ENCODE measurements at regions not wholly inside any gene's neighbourhood (a gene's known extent, or its start where the extent isn't known, plus 50 kb on each side); places are given as distances from the start of the nearest gene placed in this dataset.

GRCh38 chr2:144643537-144644336 lies 123.8 kb upstream of the ZEB2 start:
- no peak overlapping the region for H3K27ac ChIP-seq (ENCODE audit: low read depth, low read length)
- H3K4me3 ChIP-seq (replicated peaks in 1 of 2; ENCODE audit: low read depth in 1 of 2, low read length in 2 of 2) = no peak overlapping the region
- H2AFZ ChIP-seq (ENCODE audit: low read depth, low read length, poor library complexity, severe bottlenecking) = no peak overlapping the region
- no peak overlapping the region for H3K4me2 ChIP-seq (ENCODE audit: low read length)
- H3K36me3 ChIP-seq (ENCODE audit: control insufficient read depth in 1 of 2, insufficient read depth in 2 of 2, low read length in 2 of 2) = no peaks in the 10 kb centered on the region
- no peaks in the 10 kb centered on the region for H3K4me1 ChIP-seq (ENCODE audit: control insufficient read depth in 1 of 2, insufficient read depth in 2 of 2, low read length in 2 of 2)
- RAD21 ChIA-PET (ENCODE audit: low non-redundant PET in 1 of 2, low total read pairs in 2 of 2, uncharacterized antibody in 2 of 2, unreplicated experiment in 2 of 2) = no interaction called here
- DNase-seq (ENCODE audit: low read depth, low spot score) (no peak), ATAC-seq (no peak)
- intact Hi-C loops (cut with micrococcal nuclease) = no loop called here
- H3K9me2 ChIP-seq (ENCODE audit: insufficient read depth) = no peaks in the 10 kb centered on the region
- no peaks in the 10 kb centered on the region for H3K79me2 ChIP-seq (ENCODE audit: insufficient read depth, low read length)
- POLR2A ChIA-PET = no interaction called here
- TF ChIP-seq POLR2AphosphoS5 (IDR thresholded peaks at IDR 0.05; ENCODE audit: low read depth, low read length) = no peak
- TF ChIP-seq MAX (IDR thresholded peaks at IDR 0.05) = no peak
- TF ChIP-seq ZBTB33 (IDR thresholded peaks at IDR 0.05; ENCODE audit: extremely low read depth, insufficient replicate concordance, low read length) = no peak
- TF ChIP-seq ELF1 (IDR thresholded peaks at IDR 0.05; ENCODE audit: borderline replicate concordance, low read depth) = no peak
- TF ChIP-seq RAD21 (IDR thresholded peaks at IDR 0.05; ENCODE audit: low read depth) = no peak
- no peak for TF ChIP-seq CTCF (IDR thresholded peaks at IDR 0.05 in 2 of 3, conservative IDR thresholded peaks at IDR 0.05 in 1 of 3; ENCODE audit: borderline replicate concordance in 1 of 3, insufficient read depth in 1 of 3, low read depth in 2 of 3, low read length in 2 of 3)
- no peak for TF ChIP-seq EZH2 (IDR thresholded peaks at IDR 0.05)
- no peaks in the 10 kb centered on the region for H4K20me1 ChIP-seq (ENCODE audit: insufficient read depth)
- no peaks in the 10 kb centered on the region for H3K9me3 ChIP-seq (ENCODE audit: control insufficient read depth in 1 of 2, insufficient read depth in 1 of 2, low read depth in 1 of 2, low read length in 2 of 2)
- no TSS peak for BruUV-seq (replicated peaks)
- CTCF ChIA-PET = no interaction called here
- H3K27me3 ChIP-seq (ENCODE audit: insufficient read depth, low read length) = no peaks in the 10 kb centered on the region
- H3K9ac ChIP-seq (ENCODE audit: low read length) = no peak overlapping the region
